Endothelial cell (in vitro differentiated cells): ENCODE measurements at regions not wholly inside any gene's neighbourhood (a gene's known extent, or its start where the extent isn't known, plus 50 kb on each side); places are given as distances from the start of the nearest gene placed in this dataset.
A peak's percentile ranks its signal among the peaks of the same experiment; 100 is the strongest.
"Not testable (repeated sequence)": the region's sequence is repeated elsewhere in the genome, so short reads cannot be mapped to it uniquely, and the experiment has no call there.

Experiments
- DNase-seq: peaks from one replicate; pipeline ENCODE4 v3.0.0; 2021; ENCODE audit warnings: low spot score
- H3K27ac Mint-ChIP-seq: one replicate; pipeline ENCODE4 v1.8.0; 2021; ENCODE audit warnings: mixed read lengths, inconsistent platforms; ENCODE audit not compliant: unreplicated experiment
- H3K27me3 Mint-ChIP-seq: one replicate; pipeline ENCODE4 v1.8.0; 2021; ENCODE audit warnings: mild to moderate bottlenecking, moderate library complexity, mixed read lengths, inconsistent platforms; ENCODE audit not compliant: unreplicated experiment
- H3K36me3 Mint-ChIP-seq: one replicate; pipeline ENCODE4 v1.8.0; 2021; ENCODE audit warnings: mild to moderate bottlenecking, low read depth, mixed read lengths, inconsistent platforms; ENCODE audit not compliant: unreplicated experiment
- H3K4me1 Mint-ChIP-seq: one replicate; pipeline ENCODE4 v1.8.0; 2021; ENCODE audit warnings: mild to moderate bottlenecking, mixed read lengths, inconsistent platforms; ENCODE audit not compliant: unreplicated experiment
- H3K4me3 Mint-ChIP-seq: one replicate; pipeline ENCODE4 v1.8.0; 2021; ENCODE audit warnings: mild to moderate bottlenecking, mixed read lengths, inconsistent platforms; ENCODE audit not compliant: unreplicated experiment
- H3K9me3 Mint-ChIP-seq: one replicate; pipeline ENCODE4 v1.8.0; 2021; ENCODE audit warnings: mixed read lengths, inconsistent platforms; ENCODE audit not compliant: unreplicated experiment
- CTCF ChIP-seq: fragments of 200-600 bp; sonication (generic); IDR thresholded peaks from one replicate; pipeline ENCODE4 v1.5.0; 2021; ENCODE audit warnings: antibody characterized with exemption; ENCODE audit not compliant: unreplicated experiment

GRCh38 chrX:85666471-85666870 lies 287.0 kb upstream of the POF1B start:
- Mint-ChIP-seq H3K4me3 (no peak overlapping the region), H3K27me3 (no peaks in the 10 kb centered on the region), H3K36me3 (no peaks in the 10 kb centered on the region), H3K9me3 (no peaks in the 10 kb centered on the region), H3K4me1 (no peaks in the 10 kb centered on the region), H3K27ac (no peak overlapping the region)
- no peak for DNase-seq
- TF ChIP-seq CTCF = no peak

- H3K9me3 Mint-ChIP-seq = not testable (repeated sequence)
Observed at GRCh38 chrX:85663970-85664369, 284.5 kb upstream of the POF1B start.

GRCh38 chrX:85630901-85631300 lies 251.4 kb upstream of the POF1B start:
- Mint-ChIP-seq H3K4me1 (no peaks in the 10 kb centered on the region), H3K9me3 (no peaks in the 10 kb centered on the region), H3K27ac (no peak overlapping the region), H3K4me3 (no peak overlapping the region), H3K27me3 (peaks cover 1% of the 10 kb centered on the region), H3K36me3 (no peaks in the 10 kb centered on the region)
- TF ChIP-seq CTCF = no peak
- no peak for DNase-seq

More at GRCh38 chrX:85663970-85664369, 284.5 kb upstream of the POF1B start:
- not testable (repeated sequence) for H3K4me3 Mint-ChIP-seq, H3K27me3 Mint-ChIP-seq, H3K4me1 Mint-ChIP-seq, DNase-seq, H3K36me3 Mint-ChIP-seq, H3K27ac Mint-ChIP-seq

GRCh38 chrX:85627363-85627762 lies 247.9 kb upstream of the POF1B start:
- Mint-ChIP-seq H3K4me3 (no peak overlapping the region), H3K9me3 (no peaks in the 10 kb centered on the region), H3K27ac (no peak overlapping the region), H3K27me3 (peaks cover 1% of the 10 kb centered on the region), H3K36me3 (no peaks in the 10 kb centered on the region), H3K4me1 (no peaks in the 10 kb centered on the region)
- no peak for DNase-seq
- peak; percentile 31 for TF ChIP-seq CTCF

GRCh38 chrX:85622635-85623034 lies 243.2 kb upstream of the POF1B start:
- peaks cover under 1% of the 10 kb centered on the region for H3K27me3 Mint-ChIP-seq
- H3K4me3 Mint-ChIP-seq = no peak overlapping the region
- no peaks in the 10 kb centered on the region for H3K4me1 Mint-ChIP-seq
- H3K27ac Mint-ChIP-seq = no peak overlapping the region
- DNase-seq = no peak
- H3K36me3 Mint-ChIP-seq = no peaks in the 10 kb centered on the region
- H3K9me3 Mint-ChIP-seq = no peaks in the 10 kb centered on the region
- no peak for TF ChIP-seq CTCF

GRCh38 chrX:85620466-85620865 lies 241.0 kb upstream of the POF1B start:
- Mint-ChIP-seq H3K36me3 (no peaks in the 10 kb centered on the region), H3K4me3 (no peak overlapping the region), H3K4me1 (no peaks in the 10 kb centered on the region), H3K9me3 (no peaks in the 10 kb centered on the region), H3K27ac (no peak overlapping the region), H3K27me3 (no peaks in the 10 kb centered on the region)
- no peak for DNase-seq
- TF ChIP-seq CTCF = no peak
